ENCODE measurements at regions not wholly inside any gene's neighbourhood (a gene's known extent, or its start where the extent isn't known, plus 50 kb on each side); places are given as distances from the start of the nearest gene placed in this dataset.

GRCh38 chr2:134770702-134771101, 51.9 kb upstream of the TMEM163 start:
- no peak for DNase-seq (ENCODE audit: low read depth)

- DNase-seq (ENCODE audit: low read depth), result no peak
Observed at GRCh38 chr2:134771313-134771801, 52.6 kb upstream of the TMEM163 start.

DNA sequence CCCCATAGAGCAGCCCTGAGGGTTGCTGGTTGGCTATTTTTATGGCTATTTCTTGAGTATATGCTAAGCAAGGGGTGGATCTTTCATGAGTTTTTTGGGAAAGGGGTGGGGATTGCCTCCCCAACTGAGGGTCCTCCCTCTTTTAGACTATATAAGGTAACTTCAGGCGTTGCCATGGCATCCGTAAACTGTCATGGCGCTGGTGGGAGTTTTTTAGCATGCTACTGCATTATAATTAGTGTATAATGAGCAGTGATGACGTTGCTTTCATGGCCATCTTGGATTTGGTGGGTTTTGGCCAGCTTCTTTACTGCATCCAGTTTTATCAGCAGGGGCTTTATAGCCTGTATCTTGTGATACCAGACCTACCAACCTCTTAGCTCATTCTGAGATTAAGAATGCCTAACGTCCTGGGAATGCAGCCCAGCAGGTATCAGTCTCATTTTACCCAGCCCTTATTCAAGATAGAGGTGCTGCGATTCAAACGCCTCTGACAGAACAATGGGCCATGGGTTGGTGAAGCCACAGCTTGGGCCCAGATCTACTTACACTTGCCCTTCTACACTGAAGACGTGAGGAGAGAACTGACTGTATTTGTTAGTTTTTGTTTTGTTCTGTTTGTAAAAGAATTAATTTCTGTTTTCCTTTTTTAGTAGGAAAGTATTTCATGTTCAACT, 53.8 kb upstream of the TMEM163 start:
- no peak for DNase-seq (ENCODE audit: low read depth)

DNA sequence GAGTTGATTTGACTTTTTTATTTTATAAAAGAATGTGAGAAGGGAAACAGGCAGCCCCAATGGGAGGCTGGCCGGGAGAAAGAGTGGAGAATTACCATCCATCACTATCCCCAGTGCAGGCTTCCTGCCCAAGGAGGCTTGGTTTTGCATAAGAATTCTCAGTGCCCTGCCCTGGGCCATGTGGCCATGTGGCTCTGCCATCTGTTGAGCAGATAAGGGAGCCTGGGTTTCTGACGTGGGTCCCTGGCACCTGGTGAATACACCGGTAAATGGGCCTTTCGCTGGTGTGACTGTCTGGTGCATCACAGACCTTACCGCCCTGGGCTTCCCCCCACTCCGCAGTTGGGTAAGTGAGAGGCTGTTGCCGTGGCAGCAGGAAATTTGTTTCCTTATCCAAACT, 54.5 kb upstream of the TMEM163 start:
- DNase-seq (ENCODE audit: low read depth), result no peak

DNA sequence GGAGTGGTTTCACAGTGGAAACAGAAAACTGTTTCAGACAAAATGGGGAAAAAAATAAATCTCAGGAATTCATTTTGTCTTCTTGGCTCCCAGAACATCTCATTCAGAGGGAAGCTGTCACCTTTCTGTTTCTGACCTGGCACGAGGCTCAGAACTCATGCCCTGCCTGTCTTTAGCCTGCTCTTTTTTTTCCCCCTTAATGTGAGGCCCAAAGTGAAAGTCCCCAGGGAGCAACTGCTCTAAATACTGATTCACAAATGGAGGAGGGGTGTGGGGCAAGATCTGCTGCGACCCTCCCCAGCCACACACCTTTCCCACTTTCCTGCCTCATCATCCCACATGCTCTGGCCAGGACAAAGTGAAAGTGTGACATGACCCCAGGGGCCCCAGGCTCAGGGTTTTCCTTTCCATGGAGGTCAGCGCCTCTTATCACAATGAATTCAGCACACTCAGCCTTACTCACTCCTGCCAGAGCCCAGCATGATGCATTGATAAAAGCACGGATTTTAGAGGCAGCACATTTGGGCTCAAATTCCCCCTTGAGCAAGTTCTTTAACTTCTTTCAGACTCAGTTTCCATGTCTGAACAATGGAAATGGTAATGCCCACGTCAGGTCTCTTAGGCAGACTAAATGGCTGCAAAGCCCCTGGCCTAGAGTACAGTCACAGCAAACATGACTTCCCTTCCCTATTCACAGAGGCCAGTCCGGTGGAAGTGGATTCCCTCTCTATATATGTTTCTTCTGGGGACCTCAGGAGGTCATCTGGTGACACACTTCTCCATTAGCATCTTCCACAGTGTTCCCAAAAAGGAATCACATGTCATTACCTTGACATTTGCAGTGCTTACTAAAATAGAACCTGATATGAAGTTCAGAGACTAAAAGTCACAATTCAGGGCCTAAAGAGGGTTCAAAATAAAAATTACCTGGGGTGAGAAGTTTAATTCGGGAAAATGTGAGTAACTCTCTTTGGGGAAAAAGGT, 55.3 kb upstream of the TMEM163 start:
- no peak for DNase-seq (ENCODE audit: low read depth)

DNA sequence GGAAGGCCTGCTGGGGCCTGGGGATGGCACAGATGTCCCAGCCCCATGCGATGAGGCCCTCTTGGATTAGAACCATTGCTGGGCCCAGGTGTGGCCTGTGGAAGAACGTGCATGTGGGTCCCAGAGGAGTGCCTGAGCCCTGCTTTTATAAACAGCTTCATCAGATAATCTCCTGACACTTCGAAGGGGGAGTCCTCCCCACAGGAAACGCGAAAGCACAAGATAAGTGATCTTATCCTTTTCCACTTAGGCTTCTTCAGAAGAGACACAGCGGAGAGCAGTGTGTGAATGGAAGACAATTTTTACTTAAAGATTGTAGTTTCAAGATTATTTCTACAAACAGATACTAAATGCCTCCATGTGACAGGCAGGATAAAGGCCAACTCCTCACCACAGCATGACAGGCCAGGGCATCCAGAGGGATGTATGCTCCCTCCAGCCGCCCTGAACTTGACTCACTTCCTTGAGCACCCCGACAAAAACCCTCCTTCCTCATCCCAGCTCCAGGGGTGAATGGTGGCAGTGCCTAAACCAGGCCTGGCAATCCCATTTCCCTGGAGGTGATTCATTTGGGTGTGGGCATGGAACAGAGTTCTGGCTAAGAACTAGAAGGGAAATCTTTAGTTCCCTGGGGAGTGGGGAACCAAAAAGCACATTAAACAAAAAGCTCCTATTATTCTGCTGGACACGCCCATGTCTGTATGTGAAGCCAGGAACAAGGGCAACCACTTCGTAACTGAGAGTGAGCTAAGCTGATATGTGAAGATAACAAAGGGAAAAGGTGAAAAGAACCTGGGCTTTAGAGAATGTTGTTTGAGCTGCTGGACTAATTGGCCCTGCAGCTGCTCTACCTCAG, 56.2 kb upstream of the TMEM163 start:
- DNase-seq (ENCODE audit: low read depth), result no peak

DNA sequence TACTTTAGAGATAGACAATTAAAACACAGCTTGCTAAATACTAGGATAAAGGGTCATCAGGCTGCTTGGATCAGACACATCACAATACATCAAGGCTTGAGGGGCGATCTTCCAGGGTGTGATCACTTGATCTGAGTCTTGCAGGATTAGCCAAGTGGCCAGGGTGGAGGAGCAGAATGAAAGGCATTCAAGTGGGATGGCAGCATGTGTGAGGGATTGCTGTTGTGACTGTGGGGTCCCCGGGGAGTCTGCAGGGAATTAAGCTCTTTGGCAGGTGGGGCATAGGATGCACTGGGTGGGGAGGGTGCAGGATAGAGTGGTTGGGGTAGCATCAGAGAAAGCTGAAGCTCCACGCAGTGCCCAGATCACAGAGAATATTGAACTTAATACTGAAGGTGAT, 58.0 kb upstream of the TMEM163 start:
- DNase-seq (ENCODE audit: low read depth), result no peak

DNA sequence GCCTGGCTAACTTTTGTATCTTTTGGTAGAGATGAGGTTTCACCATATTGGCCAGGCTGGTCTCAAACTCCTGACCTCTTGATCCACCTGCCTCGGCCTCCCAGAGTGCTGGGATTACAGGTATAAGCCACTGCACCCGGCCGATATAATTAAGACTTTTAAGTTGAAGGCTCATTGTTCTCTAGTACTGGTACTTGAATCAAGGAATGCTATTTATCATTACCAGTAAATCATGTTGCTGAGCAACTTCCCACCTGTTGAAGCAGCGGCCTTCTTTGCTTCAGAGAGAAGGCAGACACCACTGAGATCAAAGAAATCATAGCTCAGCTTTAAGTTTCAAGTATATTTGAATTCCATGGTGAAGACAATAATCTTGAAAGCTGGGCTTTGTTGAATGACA, 58.8 kb upstream of the TMEM163 start:
- no peak for DNase-seq (ENCODE audit: low read depth)

DNA sequence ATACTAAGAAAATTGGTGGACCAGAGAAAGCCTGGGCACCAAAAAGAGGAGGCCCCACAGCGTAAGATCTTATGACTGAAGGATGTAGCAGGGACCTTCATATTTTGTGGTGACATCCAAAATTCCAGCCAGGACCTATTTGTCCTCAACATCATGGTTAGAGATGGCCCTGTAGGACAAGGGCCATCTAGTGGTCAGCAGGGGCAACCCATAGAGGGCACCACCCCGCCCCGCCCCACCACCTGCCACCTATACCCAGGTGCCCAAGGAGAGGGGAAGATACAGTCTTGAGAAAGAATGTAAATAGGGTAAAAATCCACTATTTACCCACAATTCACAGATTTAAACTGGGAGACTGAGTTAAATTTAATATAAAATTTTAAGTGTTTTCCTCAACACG, 59.6 kb upstream of the TMEM163 start:
- no peak for DNase-seq (ENCODE audit: low read depth)

- DNase-seq (ENCODE audit: low read depth), result no peak
Observed at GRCh38 chr2:134780972-134781371, 57.4 kb upstream of the ACMSD start.

GRCh38 chr2:134782107-134782506, 56.3 kb upstream of the ACMSD start:
- DNase-seq (ENCODE audit: low read depth), result no peak

- DNase-seq (ENCODE audit: low read depth), result peak; percentile 34
Observed at GRCh38 chr2:134782792-134783191, 55.6 kb upstream of the ACMSD start.

GRCh38 chr2:134783912-134784311, 54.5 kb upstream of the ACMSD start:
- DNase-seq (ENCODE audit: low read depth), result no peak

DNA sequence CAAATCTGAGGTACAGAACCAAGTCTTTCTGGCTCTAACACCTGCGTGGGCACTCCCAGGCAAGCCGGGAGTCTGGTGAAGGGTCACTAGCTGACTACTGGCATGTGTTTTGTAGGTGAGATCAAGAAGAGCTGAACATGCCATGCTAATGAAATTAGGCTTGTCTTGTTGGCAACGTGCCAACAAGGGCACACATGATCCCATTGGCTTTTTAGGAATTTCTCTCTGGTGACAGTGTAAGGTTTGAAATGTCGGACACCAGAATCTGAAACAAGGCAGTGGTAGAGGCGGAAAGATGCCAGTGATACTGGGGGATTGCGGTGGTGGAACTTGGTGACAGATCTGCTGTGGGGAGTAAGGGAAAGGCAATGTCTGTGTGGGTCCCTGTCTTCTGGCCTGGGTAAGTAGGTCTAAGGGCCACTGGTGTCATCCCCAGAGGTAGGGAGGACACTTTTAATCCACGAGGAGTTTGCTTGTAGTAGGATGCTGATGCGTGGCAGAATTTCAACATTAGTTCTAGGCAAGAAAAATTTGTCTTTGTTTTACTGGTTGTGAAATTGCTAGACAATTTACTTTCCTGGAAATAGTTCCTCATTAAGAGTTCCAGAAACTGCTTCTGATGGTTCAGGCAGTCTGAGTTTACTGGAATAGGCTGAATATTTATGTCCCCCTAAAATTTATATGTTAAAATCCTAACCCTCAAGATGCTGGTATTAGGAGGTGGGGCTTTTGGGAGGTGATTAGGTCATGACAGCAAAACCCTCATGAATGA, 52.6 kb upstream of the ACMSD start:
- DNase-seq (ENCODE audit: low read depth), result no peak

- no peak for DNase-seq (ENCODE audit: low read depth)
Observed at GRCh38 chr2:134788417-134788816, 50.0 kb upstream of the ACMSD start.

Data from fibroblast of the conjunctiva (primary cell).